ENCODE measurements at regions not wholly inside any gene's neighbourhood (a gene's known extent, or its start where the extent isn't known, plus 50 kb on each side); places are given as distances from the start of the nearest gene placed in this dataset.

GRCh38 chr2:145987793-145988192 is 1467.9 kb upstream of the ZEB2 start:
- Mint-ChIP-seq H3K27me3 (ENCODE audit: low read depth) (no peaks in the 10 kb centered on the region), H3K27ac (no peak overlapping the region), H3K4me3 (no peak overlapping the region), H3K4me1 (no peaks in the 10 kb centered on the region), H3K9me3 (peaks cover 0 to 2% of the 10 kb centered on the region in 2 experiments; a peak in 1 of 5 replicates), H3K36me3 (ENCODE audit: insufficient read depth in 1 of 3, low read depth in 3 of 3) (peaks cover 0 to 4% (median 0%) of the 10 kb centered on the region in 3 experiments; a peak in 4 of 7 replicates)
- no CpG with 5 or more reads among the region's 2 CpGs for WGBS (ENCODE audit: extremely low coverage, insufficient read length, low lambda C conversion rate)
- DNase-seq: no peak
- H3T11ph ChIP-seq (ENCODE audit: low read length): no peak overlapping the region
- no peak overlapping the region for H4K5ac ChIP-seq (ENCODE audit: insufficient read length, low read depth, low read length)
- H3K79me1 ChIP-seq (ENCODE audit: insufficient read depth, low read depth, low read length, poor library complexity, severe bottlenecking): no peaks in the 10 kb centered on the region
- H2BK120ac ChIP-seq (ENCODE audit: low read depth, low read length, poor library complexity, severe bottlenecking): no peak overlapping the region
- H4K8ac ChIP-seq (replicated peaks; ENCODE audit: insufficient read length, low read depth, low read length): no peak overlapping the region
- no peaks in the 10 kb centered on the region for H3K23me2 ChIP-seq (ENCODE audit: insufficient read length, low read depth, low read length, poor library complexity, severe bottlenecking)
- no peak overlapping the region for H3K14ac ChIP-seq (ENCODE audit: insufficient read depth, low read length)
- H3K27ac ChIP-seq (ENCODE audit: insufficient read length, low read depth, low read length): no peak overlapping the region
- H2AFZ ChIP-seq (ENCODE audit: low read length): no peak overlapping the region
- no peak overlapping the region for H3K18ac ChIP-seq (ENCODE audit: insufficient read length, low read depth, low read length)
- no peak overlapping the region for H3K4me2 ChIP-seq (ENCODE audit: insufficient read depth, insufficient read length, low read length)
- no peak overlapping the region for H3K9ac ChIP-seq (ENCODE audit: extremely low read depth, insufficient read length, low read length)
- H3K4me1 ChIP-seq (ENCODE audit: insufficient read depth, low read length): no peaks in the 10 kb centered on the region
- H2AK5ac ChIP-seq (ENCODE audit: insufficient read length, low read length): no peak overlapping the region
- H3K4ac ChIP-seq (ENCODE audit: low read depth, low read length): no peak overlapping the region
- no peak overlapping the region for H2BK5ac ChIP-seq (ENCODE audit: insufficient read length, low read length)
- H3K79me2 ChIP-seq (ENCODE audit: insufficient read depth, low read length): no peaks in the 10 kb centered on the region
- H3K56ac ChIP-seq (ENCODE audit: insufficient read length, low read depth, low read length): no peak overlapping the region
- H4K91ac ChIP-seq (ENCODE audit: insufficient read length, low read depth, low read length): no peak overlapping the region
- no peaks in the 10 kb centered on the region for H3K27me3 ChIP-seq (ENCODE audit: insufficient read depth, low read length)
- no peaks in the 10 kb centered on the region for H4K20me1 ChIP-seq (ENCODE audit: control insufficient read depth, insufficient read depth, insufficient read length)
- no peak overlapping the region for H2BK15ac ChIP-seq (ENCODE audit: low read depth, low read length)
- no peak overlapping the region for H2BK20ac ChIP-seq (ENCODE audit: low read depth, low read length, poor library complexity, severe bottlenecking)
- no peak overlapping the region for H3K23ac ChIP-seq (ENCODE audit: insufficient read length, low read depth, low read length)
- TF ChIP-seq CTCF (conservative IDR thresholded peaks at IDR 0.05): no peak
- no peak overlapping the region for H2BK12ac ChIP-seq (ENCODE audit: insufficient read length, low read depth, low read length)
- H3K9me3 ChIP-seq (ENCODE audit: control insufficient read depth, low read depth, low read length): no peaks in the 10 kb centered on the region
